GM12873 (cell line): ENCODE measurements at regions not wholly inside any gene's neighbourhood (a gene's known extent, or its start where the extent isn't known, plus 50 kb on each side); places are given as distances from the start of the nearest gene placed in this dataset.

ENCODE experiments used
- TF ChIP-seq, protein P1 (sequence below): IDR thresholded peaks from 2 replicates; pipeline ENCODE4 v1.5.1; 2012; ENCODE audit warnings: low read depth, mild to moderate bottlenecking, moderate library complexity, low read length, control low read depth; ENCODE audit not compliant: insufficient read depth; ENCODE audit errors: missing control alignments

DNA sequence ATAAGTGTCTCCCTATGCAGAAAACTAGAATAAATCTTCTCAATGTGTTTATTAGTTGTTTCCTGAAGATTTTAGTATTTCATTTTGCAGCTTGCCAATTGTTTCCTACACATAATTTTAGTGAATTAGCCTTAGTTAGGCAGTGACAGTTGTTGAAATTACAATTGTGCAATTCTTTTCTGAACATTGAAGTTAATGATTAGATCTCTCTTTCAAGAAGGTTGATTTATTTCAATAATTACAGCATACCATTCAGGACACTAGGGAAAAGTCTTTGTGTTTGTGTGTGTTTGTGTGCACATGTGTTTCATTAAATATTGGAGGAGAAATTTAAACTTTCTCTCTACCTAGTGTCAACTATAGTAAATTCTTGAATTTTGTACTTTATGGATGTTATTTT lies 199.6 kb upstream of the MPDZ start:
- TF ChIP-seq, protein P1, sequence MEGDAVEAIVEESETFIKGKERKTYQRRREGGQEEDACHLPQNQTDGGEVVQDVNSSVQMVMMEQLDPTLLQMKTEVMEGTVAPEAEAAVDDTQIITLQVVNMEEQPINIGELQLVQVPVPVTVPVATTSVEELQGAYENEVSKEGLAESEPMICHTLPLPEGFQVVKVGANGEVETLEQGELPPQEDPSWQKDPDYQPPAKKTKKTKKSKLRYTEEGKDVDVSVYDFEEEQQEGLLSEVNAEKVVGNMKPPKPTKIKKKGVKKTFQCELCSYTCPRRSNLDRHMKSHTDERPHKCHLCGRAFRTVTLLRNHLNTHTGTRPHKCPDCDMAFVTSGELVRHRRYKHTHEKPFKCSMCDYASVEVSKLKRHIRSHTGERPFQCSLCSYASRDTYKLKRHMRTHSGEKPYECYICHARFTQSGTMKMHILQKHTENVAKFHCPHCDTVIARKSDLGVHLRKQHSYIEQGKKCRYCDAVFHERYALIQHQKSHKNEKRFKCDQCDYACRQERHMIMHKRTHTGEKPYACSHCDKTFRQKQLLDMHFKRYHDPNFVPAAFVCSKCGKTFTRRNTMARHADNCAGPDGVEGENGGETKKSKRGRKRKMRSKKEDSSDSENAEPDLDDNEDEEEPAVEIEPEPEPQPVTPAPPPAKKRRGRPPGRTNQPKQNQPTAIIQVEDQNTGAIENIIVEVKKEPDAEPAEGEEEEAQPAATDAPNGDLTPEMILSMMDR: no peak

DNA sequence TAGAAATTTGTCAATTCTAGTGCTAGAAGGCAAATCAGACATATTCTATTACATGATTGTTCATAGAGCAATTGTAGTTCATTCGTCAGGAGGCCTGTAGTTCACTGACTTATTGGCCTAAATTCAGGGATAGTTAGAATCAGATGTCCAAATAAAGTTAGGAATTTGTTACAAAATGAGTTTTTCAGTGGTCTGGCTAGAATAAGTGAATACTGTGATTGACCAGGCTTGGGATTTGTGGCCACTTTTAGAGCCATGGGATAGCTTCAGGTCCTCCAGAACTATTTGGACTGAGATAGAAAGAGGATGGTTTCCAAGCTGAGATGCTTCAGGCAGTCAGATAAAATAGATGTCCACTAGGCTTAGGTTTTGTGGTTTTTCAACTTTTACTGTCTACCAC lies 199.1 kb upstream of the MPDZ start:
- TF ChIP-seq, protein P1: no peak

DNA sequence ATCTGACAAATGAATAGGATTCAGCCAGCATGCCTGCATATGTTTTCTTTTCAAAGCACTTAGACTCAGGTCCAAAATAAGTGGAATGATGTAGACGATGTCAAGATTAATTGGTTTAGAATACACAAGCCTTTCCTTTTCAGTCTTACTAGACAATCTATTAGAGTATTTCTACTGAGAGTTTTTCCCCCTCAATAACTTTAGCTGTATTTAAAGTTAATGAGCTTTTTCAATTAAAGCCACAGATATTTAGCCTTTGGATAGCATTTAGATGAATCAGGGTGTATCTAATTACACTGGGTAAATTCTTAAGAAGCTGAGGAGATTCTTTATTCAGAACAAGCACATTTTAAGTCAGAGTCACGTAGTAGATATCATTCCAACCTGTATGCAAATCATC lies 198.7 kb upstream of the MPDZ start:
- TF ChIP-seq, protein P1: no peak

DNA sequence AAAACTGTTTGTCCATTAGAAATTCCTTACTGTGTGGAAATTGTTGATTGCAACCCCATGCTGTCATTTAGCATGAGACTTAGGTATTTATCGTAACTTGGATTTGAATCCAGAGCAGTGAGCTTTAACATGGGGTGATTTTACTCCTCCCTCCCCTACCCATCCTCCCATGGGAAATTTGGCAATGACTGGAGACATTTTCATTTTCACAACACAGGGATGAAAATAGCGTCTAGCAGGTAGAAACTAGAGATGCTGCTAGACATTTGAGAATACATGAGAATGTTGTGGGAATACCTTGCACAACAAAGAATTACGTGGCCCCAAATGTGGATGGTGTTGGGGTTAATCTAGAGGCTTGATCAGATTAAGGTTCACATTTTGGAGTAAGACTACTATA lies 191.3 kb upstream of the MPDZ start:
- TF ChIP-seq, protein P1: no peak

DNA sequence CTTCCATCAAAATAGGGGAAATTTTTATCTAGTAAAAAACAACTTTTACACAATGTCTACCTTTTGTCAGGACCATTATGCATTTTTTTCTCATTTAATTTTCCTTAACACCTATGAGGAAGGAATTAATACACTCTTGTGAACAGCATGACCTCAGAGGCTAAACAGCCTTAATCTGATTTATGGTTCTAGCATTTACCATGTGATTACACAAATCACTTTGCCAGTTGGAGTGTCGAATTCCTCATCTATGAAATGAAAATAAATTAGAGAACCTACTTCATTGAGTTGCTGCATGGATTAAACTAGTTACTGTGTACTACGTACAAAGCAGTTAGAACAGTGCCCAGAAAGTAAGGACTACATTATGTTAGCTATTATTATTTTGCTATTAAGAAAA lies 187.7 kb upstream of the MPDZ start:
- TF ChIP-seq, protein P1: no peak

DNA sequence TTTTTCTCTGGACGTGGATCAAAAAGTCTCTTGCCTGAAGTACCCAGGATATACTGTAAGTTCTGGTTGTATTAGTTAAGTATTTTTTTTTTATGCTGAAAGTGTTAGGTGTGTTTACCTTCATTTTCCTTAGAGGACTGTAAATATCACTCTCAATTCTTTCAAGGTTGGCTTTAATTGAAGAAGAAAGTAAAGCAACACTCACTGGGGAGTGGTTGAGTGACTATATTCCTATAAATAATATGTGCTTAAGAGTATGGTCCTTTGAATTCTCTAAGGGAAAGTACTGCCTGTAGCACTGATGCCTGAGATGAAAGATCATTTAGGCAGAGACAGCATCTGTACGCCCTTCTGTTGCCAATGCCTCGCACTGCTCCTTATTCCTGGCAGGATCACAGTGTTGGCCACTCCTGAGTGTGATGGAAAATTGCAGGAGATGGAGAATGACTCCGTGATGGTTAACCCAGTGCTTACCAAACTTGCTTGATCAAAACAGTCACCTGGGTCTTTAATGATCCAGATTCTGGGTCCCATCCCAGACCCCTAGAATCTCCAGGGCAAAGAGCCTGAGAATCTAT lies 182.0 kb upstream of the MPDZ start:
- TF ChIP-seq, protein P1: no peak

DNA sequence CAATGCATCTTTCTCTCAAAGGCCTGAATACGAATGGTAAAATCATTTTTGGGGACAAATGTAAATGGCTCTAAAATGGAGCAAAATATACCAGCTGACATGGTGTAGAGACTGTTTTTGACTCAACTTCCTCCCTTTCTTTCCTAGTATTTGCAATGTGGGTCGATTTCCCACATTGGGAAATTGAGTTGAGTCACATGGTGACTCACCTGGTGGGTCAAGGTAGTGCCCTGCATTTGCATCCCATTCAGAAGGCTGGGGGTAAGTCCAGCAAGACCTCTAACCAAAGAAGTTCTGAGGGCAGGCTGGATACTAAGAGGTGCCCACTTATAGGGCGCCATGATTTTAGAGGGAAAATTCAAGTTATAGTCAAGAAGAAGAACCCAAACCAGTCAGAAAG lies 179.6 kb upstream of the MPDZ start:
- TF ChIP-seq, protein P1: no peak
